ENCODE measurements at regions not wholly inside any gene's neighbourhood (a gene's known extent, or its start where the extent isn't known, plus 50 kb on each side); places are given as distances from the start of the nearest gene placed in this dataset.

- TF ChIP-seq CTCF (IDR thresholded peaks at IDR 0.05) (no peak), POLR2A (IDR thresholded peaks at IDR 0.05) (no peak)
Observed at GRCh38 chr9:105178076-105178475, 66.4 kb upstream of the SLC44A1 start.
